ENCODE measurements at regions not wholly inside any gene's neighbourhood (a gene's known extent, or its start where the extent isn't known, plus 50 kb on each side); places are given as distances from the start of the nearest gene placed in this dataset.

DNA sequence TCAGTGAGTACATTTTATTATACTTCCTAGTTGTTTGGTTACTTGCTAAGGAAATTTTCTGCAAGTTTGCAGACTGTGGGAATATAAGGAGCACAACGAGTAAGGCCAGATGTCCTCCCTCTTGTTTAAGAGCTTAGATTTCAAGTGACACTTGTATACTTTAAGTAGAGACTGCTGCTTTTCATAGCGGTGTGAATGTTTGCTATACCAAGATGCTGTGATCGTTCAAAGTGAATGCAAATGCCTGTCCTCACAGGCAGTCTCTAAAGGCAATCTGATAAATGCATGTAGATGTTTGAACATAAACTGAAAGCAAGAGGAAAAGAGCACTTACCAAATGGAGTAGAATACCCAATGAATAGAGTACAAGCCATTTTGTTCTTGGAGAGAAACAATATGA, 226.4 kb downstream of the NRIP1 start:
- H3K27me3 Mint-ChIP-seq (ENCODE audit: low read depth) = no peaks in the 10 kb centered on the region
- Histone ChIP-seq H3K79me2 (ENCODE audit: insufficient read depth, low read length) (no peaks in the 10 kb centered on the region), H3K18ac (ENCODE audit: insufficient read length, low read depth, low read length) (no peak overlapping the region), H3K4ac (ENCODE audit: low read depth, low read length) (no peak overlapping the region), H3K9me3 (ENCODE audit: control insufficient read depth, low read depth, low read length) (no peaks in the 10 kb centered on the region), H4K5ac (ENCODE audit: insufficient read length, low read depth, low read length) (no peak overlapping the region), H2BK120ac (ENCODE audit: low read depth, low read length, poor library complexity, severe bottlenecking) (no peak overlapping the region), H3K56ac (ENCODE audit: insufficient read length, low read depth, low read length) (no peak overlapping the region), H3K27me3 (ENCODE audit: insufficient read depth, low read length) (no peaks in the 10 kb centered on the region), H3K4me1 (ENCODE audit: insufficient read depth, low read length) (no peaks in the 10 kb centered on the region), H3K79me1 (ENCODE audit: insufficient read depth, low read depth, low read length, poor library complexity, severe bottlenecking) (no peaks in the 10 kb centered on the region), H2BK5ac (ENCODE audit: insufficient read length, low read length) (no peak overlapping the region), H4K91ac (ENCODE audit: insufficient read length, low read depth, low read length) (no peak overlapping the region), H3K27ac (ENCODE audit: insufficient read length, low read depth, low read length) (no peak overlapping the region), H3K9ac (ENCODE audit: extremely low read depth, insufficient read length, low read length) (no peak overlapping the region), H2AK5ac (ENCODE audit: insufficient read length, low read length) (no peak overlapping the region), H3K23me2 (ENCODE audit: insufficient read length, low read depth, low read length, poor library complexity, severe bottlenecking) (no peaks in the 10 kb centered on the region), H2BK20ac (ENCODE audit: low read depth, low read length, poor library complexity, severe bottlenecking) (no peak overlapping the region), H3K4me2 (ENCODE audit: insufficient read depth, insufficient read length, low read length) (no peak overlapping the region), H3K23ac (ENCODE audit: insufficient read length, low read depth, low read length) (no peak overlapping the region), H3K14ac (ENCODE audit: insufficient read depth, low read length) (no peak overlapping the region), H3T11ph (ENCODE audit: low read length) (no peak overlapping the region), H2BK12ac (ENCODE audit: insufficient read length, low read depth, low read length) (no peak overlapping the region), H4K20me1 (ENCODE audit: control insufficient read depth, insufficient read depth, insufficient read length) (no peaks in the 10 kb centered on the region), H2AFZ (ENCODE audit: low read length) (no peak overlapping the region), H2BK15ac (ENCODE audit: low read depth, low read length) (no peak overlapping the region), H4K8ac (replicated peaks; ENCODE audit: insufficient read length, low read depth, low read length) (no peak overlapping the region)
- H3K9me3 Mint-ChIP-seq = peaks cover 5 to 9% of the 10 kb centered on the region in 2 experiments; a peak in 4 of 5 replicates
- H3K27ac Mint-ChIP-seq = no peak overlapping the region
- no peak overlapping the region for H3K4me3 Mint-ChIP-seq
- peaks cover 9 to 10% of the 10 kb centered on the region in 2 experiments for H3K4me1 Mint-ChIP-seq
- DNase-seq = no peak
- no CpG with 5 or more reads among the region's 3 CpGs for WGBS (ENCODE audit: extremely low coverage, insufficient read length, low lambda C conversion rate)
- H3K36me3 Mint-ChIP-seq (ENCODE audit: insufficient read depth in 1 of 3, low read depth in 3 of 3) = peaks cover 0 to 16% (median 2%) of the 10 kb centered on the region in 3 experiments; a peak in 4 of 7 replicates
- TF ChIP-seq, protein P1, sequence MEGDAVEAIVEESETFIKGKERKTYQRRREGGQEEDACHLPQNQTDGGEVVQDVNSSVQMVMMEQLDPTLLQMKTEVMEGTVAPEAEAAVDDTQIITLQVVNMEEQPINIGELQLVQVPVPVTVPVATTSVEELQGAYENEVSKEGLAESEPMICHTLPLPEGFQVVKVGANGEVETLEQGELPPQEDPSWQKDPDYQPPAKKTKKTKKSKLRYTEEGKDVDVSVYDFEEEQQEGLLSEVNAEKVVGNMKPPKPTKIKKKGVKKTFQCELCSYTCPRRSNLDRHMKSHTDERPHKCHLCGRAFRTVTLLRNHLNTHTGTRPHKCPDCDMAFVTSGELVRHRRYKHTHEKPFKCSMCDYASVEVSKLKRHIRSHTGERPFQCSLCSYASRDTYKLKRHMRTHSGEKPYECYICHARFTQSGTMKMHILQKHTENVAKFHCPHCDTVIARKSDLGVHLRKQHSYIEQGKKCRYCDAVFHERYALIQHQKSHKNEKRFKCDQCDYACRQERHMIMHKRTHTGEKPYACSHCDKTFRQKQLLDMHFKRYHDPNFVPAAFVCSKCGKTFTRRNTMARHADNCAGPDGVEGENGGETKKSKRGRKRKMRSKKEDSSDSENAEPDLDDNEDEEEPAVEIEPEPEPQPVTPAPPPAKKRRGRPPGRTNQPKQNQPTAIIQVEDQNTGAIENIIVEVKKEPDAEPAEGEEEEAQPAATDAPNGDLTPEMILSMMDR (conservative IDR thresholded peaks at IDR 0.05) = no peak

Measured in H9 (cell line).